ENCODE measurements at regions not wholly inside any gene's neighbourhood (a gene's known extent, or its start where the extent isn't known, plus 50 kb on each side); places are given as distances from the start of the nearest gene placed in this dataset.

DNA sequence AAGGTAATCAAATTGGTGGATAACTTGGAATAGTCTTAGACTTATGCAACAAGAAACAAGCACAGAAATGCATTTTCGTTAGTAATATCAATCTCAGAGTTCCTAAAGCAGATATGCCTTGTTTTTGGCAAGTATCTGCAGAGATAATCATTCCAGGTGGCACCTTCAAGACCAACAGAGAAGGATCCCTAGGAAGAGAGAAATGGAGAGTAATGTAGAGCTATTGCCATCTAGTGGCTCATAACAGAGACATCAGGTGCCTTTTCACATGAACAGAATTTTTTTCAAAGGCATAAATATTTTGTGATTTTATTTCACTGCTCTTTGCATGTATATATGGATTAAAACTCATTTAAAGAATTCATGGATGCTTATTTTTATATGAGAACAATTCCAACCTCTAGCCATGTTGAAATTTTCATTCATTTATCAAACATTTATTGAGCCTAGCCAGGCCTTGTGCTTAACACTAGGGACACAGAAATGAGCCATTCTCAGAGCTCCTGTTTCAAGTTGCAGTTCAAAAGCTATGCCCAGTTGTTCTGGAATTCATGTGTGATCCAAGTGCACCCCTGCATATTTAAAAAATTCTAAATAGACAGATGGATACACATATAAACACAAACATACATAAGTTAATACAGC is 117.5 kb upstream of the OR13F1 start:
- TF ChIP-seq, protein P1, sequence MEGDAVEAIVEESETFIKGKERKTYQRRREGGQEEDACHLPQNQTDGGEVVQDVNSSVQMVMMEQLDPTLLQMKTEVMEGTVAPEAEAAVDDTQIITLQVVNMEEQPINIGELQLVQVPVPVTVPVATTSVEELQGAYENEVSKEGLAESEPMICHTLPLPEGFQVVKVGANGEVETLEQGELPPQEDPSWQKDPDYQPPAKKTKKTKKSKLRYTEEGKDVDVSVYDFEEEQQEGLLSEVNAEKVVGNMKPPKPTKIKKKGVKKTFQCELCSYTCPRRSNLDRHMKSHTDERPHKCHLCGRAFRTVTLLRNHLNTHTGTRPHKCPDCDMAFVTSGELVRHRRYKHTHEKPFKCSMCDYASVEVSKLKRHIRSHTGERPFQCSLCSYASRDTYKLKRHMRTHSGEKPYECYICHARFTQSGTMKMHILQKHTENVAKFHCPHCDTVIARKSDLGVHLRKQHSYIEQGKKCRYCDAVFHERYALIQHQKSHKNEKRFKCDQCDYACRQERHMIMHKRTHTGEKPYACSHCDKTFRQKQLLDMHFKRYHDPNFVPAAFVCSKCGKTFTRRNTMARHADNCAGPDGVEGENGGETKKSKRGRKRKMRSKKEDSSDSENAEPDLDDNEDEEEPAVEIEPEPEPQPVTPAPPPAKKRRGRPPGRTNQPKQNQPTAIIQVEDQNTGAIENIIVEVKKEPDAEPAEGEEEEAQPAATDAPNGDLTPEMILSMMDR (IDR thresholded peaks at IDR 0.05) = peak in 2 of 3 experiments; percentile 44 to 46
- TF ChIP-seq POLR2A (IDR thresholded peaks at IDR 0.05) = no peak

Data from testis (tissue), 2 donors.